HG03521 (cell line): ENCODE measurements at regions not wholly inside any gene's neighbourhood (a gene's known extent, or its start where the extent isn't known, plus 50 kb on each side); places are given as distances from the start of the nearest gene placed in this dataset.

Experiments used
- ATAC-seq: cut with Tn5 transposase; IDR thresholded peaks from one replicate; pipeline ENCODE4 v1.9.1; 2021; ENCODE audit warnings: mild to moderate bottlenecking, moderate library complexity; ENCODE audit not compliant: unreplicated experiment

DNA sequence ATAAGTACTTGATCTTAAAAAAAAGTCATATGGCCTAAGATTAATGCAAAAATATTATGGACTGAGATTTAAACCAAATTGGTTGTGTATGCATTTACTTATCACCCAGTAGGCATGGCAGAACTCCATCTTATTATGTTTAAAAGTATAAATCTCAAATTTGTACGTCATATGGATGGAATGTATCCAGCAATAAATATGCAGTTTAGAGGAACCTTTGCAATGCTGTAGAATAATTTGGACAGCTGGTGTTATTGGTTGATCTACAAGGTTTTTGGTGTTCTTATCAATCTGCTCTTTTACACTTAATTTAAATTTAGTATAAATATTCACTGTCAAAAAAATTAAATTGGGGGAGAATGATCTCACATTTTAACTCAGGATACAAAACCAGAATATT lies 640.2 kb downstream of the SATB2 start:
- no peak for ATAC-seq

DNA sequence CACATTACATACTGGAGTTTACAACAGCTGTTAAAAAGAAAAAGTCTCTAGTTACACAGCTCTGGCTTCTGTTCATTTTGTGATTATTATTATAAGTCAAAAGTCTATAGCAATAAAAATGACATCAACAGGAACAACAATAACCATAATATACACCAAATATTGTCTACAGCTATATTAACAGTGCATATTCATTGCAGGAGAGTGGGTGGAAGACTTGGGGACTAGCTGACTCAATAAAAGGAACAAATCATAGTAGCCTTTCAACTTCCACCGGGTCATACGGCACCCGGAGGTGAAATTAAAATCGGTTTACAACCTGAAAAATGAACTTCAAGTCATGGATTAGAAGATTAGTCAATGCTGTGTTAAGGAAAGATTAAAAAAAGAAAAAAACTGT lies 642.1 kb downstream of the SATB2 start:
- ATAC-seq, result no peak

DNA sequence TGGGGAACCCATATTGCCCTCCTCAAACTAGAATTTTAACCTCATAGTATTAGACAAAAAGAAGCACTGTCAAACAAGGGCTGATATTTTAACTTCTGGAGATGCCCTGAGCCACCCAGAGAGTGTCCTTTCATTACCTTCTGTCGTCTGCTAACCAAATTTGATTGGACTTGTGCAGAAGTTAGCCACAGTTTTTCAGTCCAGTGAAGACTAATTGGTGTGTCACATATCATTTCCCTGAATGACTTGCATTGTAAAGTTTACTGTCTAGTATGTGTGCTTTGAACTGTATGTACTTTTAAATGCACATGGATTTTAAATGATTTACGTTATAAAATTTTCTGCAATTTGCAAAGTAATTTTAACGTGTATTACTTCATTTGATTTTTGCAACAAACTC lies 646.5 kb downstream of the SATB2 start:
- ATAC-seq, result no peak

DNA sequence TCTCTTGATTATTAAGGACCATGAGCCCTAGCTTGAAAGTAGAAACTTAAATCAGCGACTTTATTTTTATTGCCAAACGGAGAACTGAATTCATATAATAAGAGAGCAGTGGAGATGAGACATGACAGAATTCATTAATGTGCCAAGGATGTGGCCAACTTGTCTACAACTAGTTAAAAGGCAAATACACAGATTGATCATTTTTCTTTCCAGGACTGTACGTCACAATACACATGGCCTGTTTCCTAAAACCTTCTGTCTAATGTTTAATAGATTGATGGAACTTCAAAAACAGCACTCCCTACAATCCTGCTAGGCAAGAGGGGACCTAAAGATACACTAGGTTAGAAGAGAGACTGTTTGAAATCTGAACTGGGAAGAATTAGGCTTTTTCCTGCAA lies 647.8 kb downstream of the SATB2 start:
- no peak for ATAC-seq

DNA sequence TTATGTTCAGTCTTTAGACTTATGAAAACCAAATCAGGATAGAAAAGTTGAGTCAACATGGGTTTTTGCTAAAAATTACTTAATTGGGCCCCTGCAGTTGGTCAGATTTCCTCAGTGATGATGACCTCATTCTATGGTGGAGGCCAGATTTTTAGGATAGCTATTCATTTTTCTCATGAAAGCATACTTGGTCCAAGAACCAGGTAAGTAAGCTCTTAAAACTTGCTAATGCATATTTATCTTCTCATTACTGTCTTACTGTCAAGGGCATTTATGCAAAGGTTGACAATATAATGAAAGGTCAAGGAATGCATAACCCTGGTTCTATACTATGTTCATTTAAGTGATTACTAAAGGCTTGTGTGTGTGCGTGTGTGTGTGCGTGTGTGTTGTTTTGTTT lies 650.6 kb downstream of the SATB2 start:
- no peak for ATAC-seq

DNA sequence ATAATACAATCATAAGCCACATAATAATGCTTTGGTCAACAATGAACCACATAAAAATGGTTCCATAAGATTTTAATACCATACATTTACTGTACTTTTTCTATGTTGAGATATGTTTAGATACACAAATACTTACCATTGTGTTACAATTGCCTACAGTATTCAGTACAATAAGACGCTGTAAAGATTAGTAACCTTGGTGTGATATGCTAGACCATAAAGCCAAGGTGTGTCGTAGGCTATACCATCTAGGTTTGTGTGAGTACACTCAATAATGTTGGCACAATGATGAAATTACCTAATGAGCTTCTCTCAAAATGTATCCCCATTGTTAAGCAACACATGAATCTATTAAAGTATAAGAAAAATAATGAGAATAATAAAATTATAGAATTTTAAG lies 662.3 kb downstream of the SATB2 start:
- ATAC-seq, result no peak

DNA sequence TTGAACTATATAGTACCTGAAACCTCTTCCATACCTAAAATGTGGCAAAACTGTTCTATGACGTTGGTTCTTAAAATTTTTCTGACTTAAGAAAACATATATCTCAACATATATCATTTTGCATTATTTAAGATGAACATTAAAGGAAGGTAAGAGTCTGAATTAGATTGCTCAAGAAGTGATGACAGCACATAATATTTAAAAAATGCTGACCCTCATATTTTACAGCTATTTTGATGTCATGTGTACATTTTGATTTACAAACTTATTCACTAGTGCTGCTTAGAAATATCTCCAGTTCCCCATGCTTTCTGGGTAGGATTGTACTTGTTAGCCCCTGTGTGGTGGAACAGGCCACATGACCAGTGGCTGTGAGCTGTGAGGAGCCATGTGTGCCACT lies 666.1 kb downstream of the SATB2 start:
- no peak for ATAC-seq

DNA sequence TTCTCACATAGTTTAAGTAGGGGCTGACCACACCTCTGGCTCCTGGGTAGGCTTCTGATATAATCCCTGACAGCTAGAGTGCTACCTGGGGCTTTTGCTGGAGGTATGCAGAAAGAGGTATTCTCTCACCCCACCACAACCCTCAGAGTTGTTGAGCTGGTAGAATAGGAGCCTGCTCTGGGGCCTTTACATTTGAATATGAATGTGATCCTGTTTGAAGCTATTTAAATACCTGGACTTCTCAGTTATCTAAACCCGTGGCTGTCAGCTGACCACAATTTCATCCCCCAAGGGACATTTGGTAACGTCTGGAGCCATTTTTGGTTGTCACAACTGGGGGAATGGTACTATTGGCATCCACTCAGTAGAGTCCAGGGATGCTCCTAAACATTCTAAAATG lies 669.1 kb downstream of the SATB2 start:
- ATAC-seq, result no peak

DNA sequence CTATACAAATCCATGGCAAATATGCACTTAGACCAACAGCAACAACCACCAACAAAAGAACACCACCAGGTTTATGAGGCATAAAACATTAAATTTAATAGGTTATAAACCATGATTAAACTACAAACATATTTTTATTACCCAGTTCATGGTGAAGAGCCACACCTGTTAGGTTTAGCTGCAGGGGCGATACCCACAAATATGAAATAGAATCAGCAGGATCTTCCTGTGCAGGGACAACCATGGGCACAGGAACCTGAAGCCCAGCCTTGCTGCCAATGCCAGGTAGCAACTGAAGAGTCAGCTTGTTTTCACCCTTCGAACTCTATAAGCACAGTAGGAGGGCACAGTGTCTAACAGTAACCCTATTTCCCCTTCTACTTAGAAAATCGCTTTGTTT lies 675.0 kb downstream of the SATB2 start:
- ATAC-seq, result no peak

DNA sequence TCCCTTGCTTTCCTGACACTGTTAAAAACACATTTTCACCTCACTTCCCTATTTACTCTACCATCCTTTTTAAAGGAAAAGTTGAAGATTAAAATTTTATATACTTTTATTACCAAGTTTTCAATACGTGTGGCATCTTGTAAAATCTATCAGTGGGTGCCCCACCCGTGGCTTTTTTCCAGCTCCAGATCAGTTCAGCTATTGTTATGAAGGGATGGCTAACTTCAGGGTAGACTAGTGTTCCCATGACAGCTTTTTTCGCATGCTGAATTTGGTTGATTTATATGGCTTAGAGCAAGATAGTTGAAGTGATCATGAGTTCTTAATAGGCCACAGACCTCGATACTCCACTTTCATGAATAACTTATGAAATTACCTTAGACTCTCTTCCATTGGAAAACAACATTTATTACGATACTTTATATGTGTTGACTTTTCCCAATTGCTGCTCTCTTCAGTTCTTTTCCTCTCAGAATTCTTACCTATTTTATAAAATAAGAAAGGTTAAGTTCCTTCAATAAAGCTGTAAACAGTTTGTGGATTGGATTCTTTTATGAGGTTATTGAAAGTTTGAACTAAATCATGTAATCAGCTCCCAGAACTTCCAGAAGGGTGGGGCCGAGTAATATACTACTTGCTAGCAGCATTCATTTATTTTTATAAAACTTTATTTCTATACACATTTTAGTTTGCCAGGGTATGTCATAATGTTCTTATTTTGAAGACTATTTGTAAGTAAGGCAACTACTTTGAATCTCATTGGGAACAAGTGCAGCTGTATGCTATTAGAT lies 680.9 kb downstream of the SATB2 start:
- no peak for ATAC-seq

DNA sequence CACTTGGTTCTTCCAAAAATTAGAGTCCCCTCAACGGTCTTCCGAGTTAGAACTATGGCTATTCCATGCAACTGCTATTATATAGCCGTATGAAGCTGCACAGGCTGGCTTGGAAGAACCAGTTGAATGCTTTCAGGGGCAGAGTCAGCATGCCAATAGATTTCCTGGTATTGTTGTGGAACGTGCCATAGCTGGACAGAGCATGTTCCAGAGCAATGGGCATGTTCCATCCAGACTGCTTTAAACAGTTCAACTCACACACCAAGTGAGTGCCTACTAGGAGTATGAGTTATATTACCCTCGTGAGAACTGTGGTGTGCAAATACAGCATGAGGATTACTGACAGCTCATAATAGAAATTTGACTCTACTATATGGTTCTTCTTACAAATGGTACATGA lies 682.0 kb downstream of the SATB2 start:
- ATAC-seq, result no peak

DNA sequence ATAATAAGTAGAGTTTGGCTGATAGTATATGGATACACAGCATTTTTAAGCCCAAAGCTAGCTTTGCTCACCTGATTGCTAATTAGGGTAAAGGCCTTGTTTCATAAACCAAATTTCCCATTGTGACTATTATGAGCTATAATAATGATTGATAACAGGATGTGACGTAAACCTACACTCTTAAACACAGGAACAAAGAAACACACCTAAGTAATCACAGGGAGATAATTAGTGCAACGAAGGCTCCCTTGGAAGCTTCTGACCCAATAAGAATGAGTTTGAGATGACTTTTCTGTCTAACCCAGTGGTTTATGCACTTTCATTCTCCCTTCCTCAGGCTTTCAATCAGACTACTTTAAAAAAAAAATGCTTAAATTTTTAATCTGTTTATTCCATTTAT lies 683.2 kb downstream of the SATB2 start:
- ATAC-seq, result no peak

DNA sequence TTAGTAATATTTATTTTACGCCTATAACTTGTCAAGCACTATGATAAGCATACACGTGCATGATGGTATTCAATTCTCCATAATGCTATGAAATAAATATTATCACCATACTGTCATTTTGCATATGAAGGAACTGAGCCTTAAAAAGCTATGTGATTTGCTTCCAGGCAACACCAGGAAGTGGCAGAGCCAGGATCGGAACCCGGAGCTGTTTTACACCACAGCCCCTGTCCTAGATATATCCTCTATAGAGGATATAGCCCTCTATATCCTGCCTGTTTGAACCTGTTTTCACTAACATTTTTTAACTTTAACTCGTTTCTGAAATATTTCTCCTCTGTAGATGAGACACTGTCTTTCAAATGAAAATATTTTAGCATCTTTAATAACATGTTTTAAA lies 690.0 kb downstream of the SATB2 start:
- ATAC-seq, result no peak

DNA sequence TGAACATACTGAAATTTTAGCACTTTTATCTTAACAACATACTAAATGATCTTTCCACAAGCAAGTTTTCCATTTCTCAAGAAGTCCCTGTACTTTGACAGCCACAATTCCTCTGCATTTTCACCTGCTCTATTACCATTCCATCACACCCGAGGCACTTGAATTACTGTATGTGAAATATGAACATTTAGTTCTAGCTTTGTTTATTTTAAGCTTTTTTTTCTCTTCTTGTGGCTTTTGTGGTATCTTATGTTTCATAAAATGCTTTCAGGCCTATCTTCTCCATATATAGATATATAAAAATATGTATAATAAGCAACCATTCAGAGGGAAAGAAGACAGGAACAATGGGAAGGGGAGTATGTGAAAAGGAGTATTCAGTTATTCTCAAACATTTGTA lies 693.9 kb downstream of the SATB2 start:
- no peak for ATAC-seq

DNA sequence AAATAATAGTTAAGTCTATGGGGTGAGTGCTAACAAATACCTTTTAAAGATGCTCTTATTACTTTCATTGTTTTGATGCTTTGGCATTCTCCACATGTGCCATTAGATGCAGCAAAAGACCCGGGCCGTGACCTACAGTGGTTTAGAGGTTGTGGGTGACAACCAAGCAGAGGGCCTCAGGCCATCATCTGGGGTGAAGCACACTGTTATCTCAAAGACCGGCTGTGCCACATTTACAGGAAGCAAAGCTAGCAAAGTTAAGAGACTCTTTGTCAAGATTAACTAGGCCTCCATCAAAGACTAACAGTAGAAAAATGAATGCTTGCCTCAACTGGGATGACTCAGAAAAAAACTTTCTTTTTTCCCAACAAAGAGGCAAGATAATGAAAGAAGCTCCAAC lies 695.3 kb downstream of the SATB2 start:
- no peak for ATAC-seq

DNA sequence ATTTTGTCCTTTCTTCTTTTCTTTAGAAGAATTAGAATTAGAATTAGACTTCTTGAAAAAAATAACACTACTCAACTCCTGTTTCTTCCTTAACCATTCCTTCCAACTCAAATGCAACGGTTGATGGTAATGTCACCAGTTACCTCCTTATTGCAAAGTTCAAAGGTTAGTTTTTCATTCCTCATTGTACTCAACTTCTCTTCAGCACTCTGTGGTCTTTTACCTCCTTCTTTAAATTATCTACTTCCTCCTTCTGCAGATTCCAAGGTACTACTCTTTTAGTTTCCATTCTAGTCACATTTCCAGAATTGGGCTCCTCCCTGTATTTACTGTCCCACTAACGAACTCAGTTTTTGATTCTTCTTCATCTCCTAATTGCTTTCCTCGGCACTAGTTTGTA lies 700.7 kb downstream of the SATB2 start:
- no peak for ATAC-seq

DNA sequence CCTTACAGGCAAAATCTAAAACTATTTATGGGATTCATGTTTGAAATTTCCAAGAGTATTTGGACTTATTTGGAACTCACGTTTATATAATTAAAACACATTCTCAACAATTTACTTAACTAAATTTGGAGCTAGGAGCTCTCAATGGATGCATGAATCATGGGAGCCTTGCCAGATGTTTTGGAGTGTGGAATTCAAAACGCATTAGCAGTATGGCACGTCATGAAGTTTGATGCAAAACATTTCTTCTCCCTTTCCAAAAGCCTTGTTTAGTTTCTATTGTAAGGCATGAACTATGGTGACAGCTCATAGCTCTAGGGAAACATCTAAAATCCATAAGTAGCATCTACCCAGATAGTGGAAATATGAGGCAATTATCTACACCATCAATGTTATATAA lies 701.6 kb downstream of the SATB2 start:
- ATAC-seq, result no peak

DNA sequence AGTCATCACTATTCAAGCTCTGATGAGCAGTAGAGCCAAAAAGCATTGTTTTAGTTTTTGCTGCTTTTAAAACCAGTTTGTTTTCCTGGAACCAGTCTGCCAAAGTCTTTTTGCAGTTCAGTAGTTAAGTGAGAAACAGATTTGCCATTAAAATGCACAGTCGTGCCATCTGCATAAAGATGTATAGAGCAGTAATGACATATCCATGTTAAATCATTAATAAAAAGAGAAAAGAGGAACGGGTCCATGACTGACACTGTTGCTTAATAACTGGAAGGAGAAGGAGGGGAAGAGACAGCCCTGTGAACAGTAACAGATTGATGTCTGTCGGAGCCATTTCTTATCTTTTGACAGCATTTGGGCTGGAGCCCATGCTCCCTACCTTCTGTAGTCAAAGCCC lies 704.6 kb downstream of the SATB2 start:
- no peak for ATAC-seq

DNA sequence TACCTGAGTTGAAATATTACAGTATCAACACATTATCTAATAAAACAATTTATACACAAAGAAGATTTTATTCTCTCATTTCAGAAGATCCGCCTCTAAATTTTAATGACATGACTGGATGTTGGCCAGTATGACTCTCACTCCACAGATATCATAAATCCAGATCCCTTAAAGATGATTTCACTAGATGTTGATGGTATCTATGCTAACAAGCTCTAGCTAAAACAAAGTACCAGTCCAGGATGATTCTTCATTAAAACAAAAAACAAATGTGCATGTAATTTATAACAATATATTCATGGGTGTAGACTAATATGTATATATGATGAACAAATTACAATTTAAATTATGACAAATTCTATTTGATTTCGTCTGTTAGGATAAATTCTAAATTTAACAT lies 708.4 kb downstream of the SATB2 start:
- ATAC-seq, result no peak

DNA sequence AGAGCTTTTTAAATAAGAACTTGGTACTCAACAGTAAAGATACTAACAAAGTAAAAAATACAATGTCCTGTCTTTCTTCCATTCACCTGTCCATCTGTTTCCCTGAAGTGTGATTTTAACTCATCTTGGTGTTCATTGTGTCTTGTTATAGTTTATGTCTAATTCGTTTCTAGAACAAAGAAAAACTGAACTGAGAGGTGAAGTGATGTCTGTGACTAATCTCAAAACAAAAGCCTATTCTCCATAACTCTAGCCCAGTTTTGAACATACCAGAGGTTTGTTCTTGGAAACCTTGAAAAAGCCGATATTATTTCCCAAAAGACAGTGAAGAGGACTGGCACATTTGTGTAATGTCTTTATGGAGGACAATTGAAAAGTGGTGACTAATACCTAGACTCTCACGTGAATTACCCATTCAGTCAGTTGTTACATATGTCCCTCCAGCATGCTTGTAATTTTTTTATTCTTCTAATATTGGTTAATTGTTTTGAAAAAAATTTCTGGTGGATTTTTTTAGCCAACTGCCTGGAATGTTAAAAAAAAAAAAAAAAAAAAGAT lies 725.8 kb downstream of the SATB2 start:
- ATAC-seq, result no peak

DNA sequence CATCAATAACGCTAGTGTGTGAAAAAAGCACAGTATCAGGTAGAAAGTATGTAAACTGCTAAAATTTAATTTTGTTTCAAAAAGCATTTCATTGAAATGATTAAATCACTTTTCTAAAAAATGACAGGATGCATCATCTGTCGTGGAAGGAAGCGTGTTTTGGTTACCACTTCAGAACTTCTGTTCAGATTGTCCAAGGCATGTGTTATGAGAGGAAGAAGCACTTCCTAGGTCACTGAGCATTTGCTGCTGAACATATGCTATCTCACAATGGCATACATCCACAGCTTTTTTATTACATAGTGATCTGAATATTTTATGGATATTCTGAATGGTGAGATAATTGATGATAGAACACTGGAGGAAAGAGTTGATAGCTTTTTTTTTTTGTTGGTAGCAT lies 737.5 kb downstream of the SATB2 start:
- no peak for ATAC-seq

DNA sequence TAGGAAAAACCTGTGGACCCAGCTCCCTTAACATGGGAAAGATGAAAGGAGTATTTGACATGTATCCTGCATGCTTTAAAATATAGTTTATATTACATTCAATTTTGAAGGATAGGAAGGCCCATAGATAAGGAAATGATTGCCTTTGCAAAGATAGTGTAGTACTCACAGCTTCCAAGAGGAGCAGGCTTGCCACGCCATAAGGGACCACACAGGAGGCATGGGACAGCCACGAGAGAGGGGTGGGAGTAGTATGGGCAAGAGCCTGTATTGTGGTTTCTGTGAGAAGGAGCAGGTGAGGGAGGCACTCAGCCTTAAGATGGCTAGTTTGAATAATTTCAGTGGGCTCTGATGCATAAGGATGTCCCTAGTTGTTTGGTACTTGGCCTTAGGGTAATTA lies 740.3 kb downstream of the SATB2 start:
- ATAC-seq, result no peak

DNA sequence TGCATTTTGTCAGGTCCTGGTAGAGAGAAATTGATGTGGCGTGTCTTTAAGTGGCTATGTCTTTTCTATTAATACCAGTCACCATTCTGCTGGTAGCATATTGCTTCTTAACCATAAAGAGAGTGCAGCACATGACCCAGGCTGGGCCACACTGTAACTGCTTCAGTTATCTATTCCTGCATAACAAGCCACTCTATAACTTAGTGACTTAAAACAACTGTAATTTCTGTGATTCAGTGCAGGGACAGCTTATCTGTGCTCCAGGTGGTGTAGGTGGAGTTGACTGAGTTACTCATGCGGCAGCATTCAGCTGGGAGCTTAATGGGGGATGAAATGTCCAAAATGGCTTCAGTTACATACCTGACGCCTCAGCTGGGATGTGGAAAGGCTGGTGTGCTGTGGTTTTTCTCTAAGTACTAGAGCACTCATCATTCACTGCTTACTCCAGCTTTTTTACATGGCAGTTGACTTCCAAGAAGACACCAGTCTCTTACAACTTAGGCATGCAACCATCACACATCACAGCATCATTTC lies 742.4 kb downstream of the SATB2 start:
- ATAC-seq, result no peak
